IPS-18c (cell line): ENCODE measurements at regions not wholly inside any gene's neighbourhood (a gene's known extent, or its start where the extent isn't known, plus 50 kb on each side); places are given as distances from the start of the nearest gene placed in this dataset.

Experiments
- H3K4me3 ChIP-seq: 2 replicates; pipeline ENCODE4 v1.7.0; 2013; ENCODE audit warnings: low read depth, mild to moderate bottlenecking, low read length, moderate library complexity; ENCODE audit not compliant: insufficient read depth
- H3K9me3 ChIP-seq: one replicate; pipeline ENCODE4 v1.6.1; 2013; ENCODE audit warnings: mild to moderate bottlenecking, low read length, moderate library complexity; ENCODE audit not compliant: control insufficient read depth, insufficient read depth

DNA sequence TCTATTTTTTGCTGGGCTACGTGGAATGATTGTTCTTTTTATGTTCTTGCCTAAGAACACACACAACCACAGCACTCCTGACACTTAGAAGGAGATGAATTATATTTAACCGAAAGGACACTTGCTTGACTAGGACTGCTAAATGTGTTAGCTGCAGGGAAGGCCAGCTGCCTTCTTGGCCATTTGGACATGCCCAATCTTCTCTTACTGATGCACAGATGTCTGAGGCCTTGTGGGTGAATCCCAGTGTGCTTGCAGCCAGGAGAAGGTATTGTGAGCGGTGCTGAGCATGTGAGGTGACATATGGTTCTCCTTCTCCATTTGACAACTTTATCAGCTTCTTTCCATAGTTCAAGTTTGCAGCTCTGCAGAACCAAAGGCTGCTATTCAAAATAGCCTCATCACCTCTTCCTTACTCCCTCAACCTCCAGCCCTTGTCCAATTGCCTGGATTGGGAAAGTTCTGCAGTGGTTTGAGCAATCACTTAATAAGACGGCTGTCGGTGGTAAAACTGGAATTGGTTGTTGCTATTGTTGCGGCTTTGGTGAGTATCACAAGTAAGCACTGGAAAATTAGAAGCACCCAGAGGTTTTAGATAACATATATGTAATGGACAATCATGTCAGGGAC lies 1113.3 kb downstream of the TSN start:
- peaks cover 2% of the 10 kb centered on the region for H3K9me3 ChIP-seq
- H3K4me3 ChIP-seq: no peak overlapping the region

DNA sequence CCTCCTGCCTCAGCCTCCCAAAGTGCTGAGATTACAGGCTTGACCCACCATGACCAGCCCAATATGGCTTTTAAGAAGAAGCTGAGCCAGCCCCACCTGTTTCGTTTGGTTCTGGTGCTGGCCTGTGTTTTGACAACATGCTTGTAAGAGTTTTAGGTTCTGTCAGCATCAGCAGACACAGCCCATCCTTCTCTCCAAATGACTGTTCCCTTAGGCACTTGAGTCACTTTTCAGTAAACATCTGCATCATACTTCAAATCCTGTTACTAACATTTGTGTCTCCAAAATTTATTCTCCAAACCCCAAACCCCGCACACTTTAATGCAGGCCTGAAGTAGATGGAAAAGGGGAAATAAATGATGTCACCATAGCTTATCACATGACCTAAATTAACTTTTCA lies 1118.5 kb downstream of the TSN start:
- Histone ChIP-seq H3K4me3 (no peak overlapping the region), H3K9me3 (peaks cover under 1% of the 10 kb centered on the region)

GRCh38 chr2:122875091-122875865 lies 1119.8 kb downstream of the TSN start:
- Histone ChIP-seq H3K9me3 (no peaks in the 10 kb centered on the region), H3K4me3 (no peak overlapping the region)

- no peaks in the 10 kb centered on the region for H3K9me3 ChIP-seq
- H3K4me3 ChIP-seq: no peak overlapping the region
Measured at GRCh38 chr2:122883849-122884248, 1128.4 kb downstream of the TSN start.

DNA sequence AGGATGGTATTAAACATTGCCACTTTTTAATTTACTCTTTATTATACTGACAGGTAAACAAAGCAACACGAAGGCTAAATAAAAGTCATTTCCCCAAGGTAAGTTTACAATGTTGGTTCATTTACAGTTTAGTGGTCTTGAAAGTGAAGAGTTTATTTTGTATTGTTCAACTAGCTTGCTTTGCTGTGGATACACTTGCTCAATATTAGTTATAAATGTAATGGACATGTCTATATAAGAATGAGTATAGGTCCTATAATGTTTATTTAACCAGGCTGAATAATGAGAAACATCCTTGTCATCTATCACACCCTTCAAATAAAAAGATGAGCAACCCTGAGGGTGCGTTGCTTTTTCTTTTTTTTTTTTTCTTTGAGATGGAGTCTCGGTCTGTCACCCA lies 1129.4 kb downstream of the TSN start:
- H3K4me3 ChIP-seq: no peak overlapping the region
- no peaks in the 10 kb centered on the region for H3K9me3 ChIP-seq

DNA sequence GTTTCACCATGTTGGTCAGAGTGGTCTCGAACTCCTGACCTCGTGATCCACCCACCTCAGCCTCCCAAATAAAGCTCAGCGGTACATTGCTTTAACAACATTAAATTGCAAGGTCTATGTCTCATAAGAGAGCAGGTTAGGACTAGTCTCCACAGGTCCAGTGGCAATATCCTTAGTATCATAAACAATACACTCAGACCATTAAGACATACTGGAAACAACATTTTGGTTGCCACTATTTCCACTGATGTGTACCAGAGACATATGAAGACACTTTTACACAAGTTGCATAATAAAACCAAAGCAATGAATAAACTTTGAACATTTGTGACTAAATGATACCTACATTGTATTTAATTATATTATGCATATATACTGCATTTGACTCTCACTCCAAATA lies 1130.0 kb downstream of the TSN start:
- Histone ChIP-seq H3K9me3 (no peaks in the 10 kb centered on the region), H3K4me3 (no peak overlapping the region)

DNA sequence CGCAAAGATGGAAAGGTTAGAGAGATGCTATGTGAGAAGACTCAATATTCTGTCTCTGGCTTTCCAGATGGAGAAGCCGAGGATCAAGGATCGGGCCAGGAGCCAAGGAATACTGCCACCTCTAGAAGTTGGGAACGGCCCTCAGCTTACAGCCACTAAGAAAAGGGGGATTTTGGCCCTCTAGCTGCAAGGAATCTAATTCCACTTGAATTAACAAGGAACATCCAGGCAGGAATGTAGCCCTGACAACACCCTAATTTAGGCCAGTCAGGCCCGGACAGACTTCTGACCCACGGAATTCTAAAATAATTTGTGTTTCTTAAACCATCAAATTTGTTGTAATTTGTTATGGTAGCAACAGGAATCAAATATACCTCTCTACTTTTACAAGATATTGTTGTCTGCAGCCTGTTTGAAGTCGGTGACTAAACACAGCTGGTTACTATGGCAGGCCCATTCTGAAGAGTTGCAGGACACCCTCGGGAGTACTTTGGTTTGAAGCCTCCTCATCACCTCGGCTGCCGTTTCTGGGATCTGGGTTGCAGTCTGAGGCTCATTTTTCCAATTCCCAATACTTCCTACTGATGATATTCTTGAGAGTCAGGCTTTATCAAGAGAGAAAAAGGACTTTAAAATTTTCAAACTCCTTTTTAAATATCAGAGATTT lies 1131.2 kb downstream of the TSN start:
- H3K4me3 ChIP-seq: no peak overlapping the region
- H3K9me3 ChIP-seq: no peaks in the 10 kb centered on the region

GRCh38 chr2:122899614-122900013 lies 1125.5 kb upstream of the CNTNAP5 start:
- H3K4me3 ChIP-seq: no peak overlapping the region

DNA sequence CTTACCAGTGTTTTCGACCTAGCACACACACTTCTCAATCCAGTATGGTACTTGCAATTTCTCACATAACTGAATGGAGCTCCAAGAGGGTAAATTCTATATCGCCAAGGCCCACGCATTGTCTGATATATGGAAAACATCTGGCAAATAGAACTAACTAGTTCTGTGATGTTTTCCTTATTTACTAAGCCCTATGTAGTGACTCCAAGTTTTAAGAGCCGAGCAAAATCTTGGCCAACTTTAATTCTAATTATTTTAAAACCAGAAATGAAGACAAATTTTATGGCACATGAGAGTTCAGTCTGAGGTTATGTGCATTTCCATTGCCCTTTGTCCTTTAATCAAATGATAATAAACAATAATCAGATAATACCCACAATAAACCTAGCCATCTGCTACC lies 1119.7 kb upstream of the CNTNAP5 start:
- Histone ChIP-seq H3K9me3 (no peaks in the 10 kb centered on the region), H3K4me3 (no peak overlapping the region)

More at GRCh38 chr2:122899614-122900013, 1125.5 kb upstream of the CNTNAP5 start:
- H3K9me3 ChIP-seq: peaks cover 3% of the 10 kb centered on the region

DNA sequence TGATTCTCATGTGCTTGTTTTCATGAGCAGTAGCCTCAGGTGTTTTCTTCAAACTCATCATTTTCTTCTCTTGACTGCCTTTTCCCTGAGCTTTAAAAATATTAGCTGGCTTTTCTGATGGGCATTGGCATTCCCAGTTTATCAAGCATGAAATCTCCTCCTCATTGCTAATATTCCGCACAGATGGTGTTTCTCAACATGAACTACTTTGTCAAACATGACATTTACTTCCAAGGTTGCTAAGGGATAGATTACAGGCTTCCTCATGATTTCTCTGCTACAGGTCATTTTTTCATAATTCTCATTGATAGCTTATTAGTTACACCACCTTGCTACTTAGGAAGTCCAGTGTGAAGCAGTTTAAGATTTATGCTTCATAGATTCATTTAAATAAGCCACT lies 1116.9 kb upstream of the CNTNAP5 start:
- Histone ChIP-seq H3K4me3 (no peak overlapping the region), H3K9me3 (no peaks in the 10 kb centered on the region)

- peaks cover 9% of the 10 kb centered on the region for H3K9me3 ChIP-seq
- H3K4me3 ChIP-seq: no peak overlapping the region
Measured at GRCh38 chr2:122927197-122927596, 1097.9 kb upstream of the CNTNAP5 start.

DNA sequence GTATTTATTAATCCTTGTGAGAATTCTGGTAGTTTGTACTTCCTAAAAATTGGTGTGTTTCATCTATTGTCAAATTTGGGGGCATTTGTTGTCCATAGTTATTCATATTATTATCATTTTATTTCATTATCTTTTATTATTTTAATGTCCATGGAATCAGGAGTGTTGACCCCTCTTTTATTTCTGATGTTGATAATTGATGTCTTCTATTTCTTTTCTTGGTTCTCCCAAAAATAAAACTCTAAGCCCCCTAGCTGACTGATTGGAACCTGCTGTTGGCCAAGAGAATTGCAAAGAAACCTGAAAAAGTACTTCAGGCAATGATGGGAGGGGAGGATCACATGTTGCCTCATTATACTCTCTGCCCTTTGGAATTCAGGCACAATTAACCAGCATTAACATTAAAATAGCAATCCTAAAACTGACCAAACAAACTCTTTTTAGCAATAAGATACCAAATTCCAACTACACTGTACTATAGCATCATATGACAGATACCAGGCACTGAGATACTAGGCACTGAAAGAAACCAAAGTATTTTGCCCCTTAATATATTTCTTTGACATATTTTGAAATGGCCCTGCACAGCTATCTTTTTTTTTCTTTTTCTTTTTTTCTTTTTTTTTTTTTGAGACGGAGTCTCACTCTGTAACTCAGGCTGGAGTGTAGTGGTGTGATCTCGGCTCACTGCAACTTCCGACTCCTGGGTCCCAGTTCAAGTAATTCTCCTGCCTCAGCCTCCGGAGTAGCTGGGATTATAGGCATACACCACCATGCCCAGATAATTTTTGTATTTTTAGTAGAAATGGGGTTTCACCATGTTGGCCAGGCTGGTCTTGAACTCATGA lies 1097.2 kb upstream of the CNTNAP5 start:
- Histone ChIP-seq H3K4me3 (no peak overlapping the region), H3K9me3 (peaks cover 9% of the 10 kb centered on the region)

DNA sequence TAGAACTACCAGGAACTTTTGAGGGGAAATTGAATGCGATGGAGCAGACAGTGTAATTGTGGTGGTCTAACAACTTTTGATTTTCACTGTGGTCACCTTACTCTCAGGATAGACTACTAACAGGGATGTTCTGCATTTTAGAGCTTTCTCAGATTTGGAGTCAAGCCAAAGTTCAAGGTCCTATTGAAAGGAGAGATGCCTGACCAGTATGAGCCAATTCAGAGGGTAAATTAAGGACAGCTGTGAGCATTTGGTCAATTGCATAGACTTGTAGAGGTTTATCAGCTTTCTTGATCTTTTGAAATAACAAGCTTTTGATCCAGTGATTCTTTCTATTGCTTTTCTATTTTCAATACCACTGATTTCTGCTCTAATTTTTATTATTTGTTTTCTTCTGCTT lies 1095.7 kb upstream of the CNTNAP5 start:
- Histone ChIP-seq H3K4me3 (no peak overlapping the region), H3K9me3 (peaks cover 9% of the 10 kb centered on the region)

DNA sequence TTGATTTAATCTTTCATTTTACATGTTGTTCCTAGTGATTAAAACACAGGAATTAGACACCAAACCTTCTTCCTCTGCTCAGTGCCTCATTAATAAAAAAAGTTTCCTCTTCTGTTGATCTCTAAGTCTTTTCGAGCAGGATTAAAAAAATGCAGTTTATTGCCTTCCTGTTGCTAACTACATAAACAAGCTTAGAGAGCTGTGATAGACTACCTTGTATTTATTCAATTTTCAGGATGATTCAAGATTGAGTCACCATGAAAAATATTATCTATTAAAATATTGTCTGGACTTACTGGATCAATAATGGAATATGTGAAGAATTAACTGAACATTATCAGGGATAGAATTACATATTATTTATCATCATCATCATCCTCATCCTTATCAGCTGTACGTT lies 1089.6 kb upstream of the CNTNAP5 start:
- H3K9me3 ChIP-seq: no peaks in the 10 kb centered on the region
- no peak overlapping the region for H3K4me3 ChIP-seq

GRCh38 chr2:122939796-122940195 lies 1085.3 kb upstream of the CNTNAP5 start:
- Histone ChIP-seq H3K4me3 (no peak overlapping the region), H3K9me3 (no peaks in the 10 kb centered on the region)

DNA sequence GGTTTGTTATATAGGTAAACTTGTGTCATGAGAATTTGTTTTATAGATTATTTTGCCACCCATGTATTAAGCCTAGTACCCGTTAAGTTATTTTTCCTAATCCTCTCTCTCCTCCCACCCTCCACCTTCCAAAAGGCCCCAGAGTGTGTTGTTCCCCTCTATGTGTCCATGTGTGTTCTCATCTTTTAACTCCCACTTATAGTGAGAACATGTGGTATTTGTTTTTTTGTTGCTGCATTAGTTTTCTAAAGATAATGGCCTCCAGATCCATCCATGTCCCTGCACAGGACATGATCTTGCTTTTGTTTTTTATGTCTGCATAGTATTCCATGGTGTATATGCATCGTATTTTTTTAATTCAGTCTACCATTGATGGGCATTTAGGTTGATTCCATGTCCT lies 1075.6 kb upstream of the CNTNAP5 start:
- H3K9me3 ChIP-seq: no peaks in the 10 kb centered on the region
- no peak overlapping the region for H3K4me3 ChIP-seq

- Histone ChIP-seq H3K4me3 (no peak overlapping the region), H3K9me3 (no peaks in the 10 kb centered on the region)
Measured at GRCh38 chr2:122955776-122956175, 1069.3 kb upstream of the CNTNAP5 start.
